Umbilical cord (tissue), 1 donor: ENCODE measurements at regions not wholly inside any gene's neighbourhood (a gene's known extent, or its start where the extent isn't known, plus 50 kb on each side); places are given as distances from the start of the nearest gene placed in this dataset.
"Not testable (repeated sequence)": the region's sequence is repeated elsewhere in the genome, so short reads cannot be mapped to it uniquely, and the experiment has no call there.

Experiments used
- DNase-seq: peaks from one replicate; pipeline ENCODE4 v3.0.0-alpha.2; 2015; ENCODE audit warnings: low spot score

DNA sequence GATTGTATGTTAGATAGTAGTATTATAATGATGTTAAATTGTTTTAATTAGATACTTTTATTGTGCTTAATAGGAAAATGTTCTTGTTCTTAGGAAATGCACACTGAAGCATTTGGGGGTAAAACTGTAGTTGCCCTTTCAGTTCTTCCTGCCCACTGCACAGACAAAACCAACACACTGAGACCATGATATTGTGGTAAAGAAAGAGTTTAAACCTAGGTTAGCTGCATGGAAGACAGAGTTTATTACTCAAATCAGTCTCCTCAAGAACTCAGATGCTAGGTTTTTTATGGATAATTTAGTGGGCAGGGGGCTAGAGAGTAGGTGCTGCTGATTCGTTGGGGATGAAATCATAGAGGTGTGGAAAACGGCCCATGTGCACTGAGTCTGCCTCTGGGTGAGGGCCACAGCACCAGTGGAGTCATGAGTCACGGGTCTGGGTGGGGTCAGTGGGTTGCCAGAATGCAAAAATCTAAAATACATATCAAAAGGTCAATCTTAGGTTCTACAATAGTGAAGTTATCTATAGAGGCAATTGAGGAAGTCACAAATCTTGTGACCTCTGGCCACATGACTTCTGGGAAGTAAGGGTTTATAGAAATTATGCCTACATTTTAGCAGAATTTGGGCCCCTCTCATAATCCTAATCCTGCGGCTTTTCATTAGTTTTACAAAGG, 124.8 kb upstream of the FOXN2 start:
- DNase-seq, result no peak

DNA sequence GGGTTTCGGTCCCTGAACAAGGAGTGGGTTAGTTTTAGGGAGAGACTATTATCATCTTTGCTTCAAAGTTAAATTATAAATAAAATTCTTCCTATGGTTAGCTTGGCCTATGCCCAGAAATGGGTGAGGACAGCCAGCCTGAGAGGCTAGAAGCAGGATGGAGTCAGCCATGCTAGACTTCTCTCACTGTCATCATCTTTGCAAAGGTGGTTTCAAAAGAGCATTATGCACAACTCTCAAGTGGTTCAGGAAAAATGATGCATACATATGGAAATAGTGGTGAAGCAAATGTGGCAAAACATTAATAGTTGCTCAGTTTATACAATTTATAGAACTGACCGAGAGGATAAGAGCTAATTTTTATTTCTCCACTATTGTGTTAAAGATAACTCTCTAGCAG, 124.3 kb upstream of the FOXN2 start:
- no peak for DNase-seq

DNA sequence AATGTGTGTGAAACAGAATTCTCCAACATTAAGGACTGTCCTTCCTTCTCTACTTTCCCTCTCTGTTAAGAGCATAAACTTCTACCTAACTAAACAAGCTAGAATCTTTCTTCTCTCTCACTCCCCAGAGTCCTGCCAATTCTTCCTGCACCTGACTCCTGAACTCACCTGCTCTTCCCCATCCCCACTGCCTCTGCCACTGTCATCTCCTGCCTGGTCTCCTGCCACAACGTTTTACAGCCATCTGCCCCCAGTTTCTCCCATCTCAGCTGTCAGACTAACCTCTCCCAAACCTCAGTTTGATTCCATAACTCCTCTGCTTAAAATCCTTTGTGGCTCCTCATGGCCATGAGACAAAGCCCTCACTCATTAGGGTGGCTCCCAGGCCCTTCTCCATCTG, 119.8 kb upstream of the FOXN2 start:
- DNase-seq, result no peak

DNA sequence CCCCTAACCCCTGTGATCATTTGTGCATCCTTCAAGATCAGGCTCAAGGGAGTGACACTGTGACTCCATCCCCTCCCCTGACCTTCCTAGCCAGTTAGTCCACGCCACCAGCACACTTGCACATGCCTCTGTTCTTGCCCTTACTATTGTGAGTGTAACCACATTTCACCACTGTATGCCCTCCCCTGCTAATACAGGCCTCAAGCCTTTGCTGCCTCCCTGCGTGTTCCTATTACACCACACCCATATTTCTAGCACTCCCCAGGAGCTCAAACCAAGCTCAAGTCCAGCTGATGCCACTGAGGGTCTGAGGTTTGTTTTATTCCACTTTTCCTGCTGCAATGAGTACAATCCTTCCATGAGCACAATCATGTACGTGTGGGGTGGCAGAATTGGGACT, 119.3 kb upstream of the FOXN2 start:
- no peak for DNase-seq

DNA sequence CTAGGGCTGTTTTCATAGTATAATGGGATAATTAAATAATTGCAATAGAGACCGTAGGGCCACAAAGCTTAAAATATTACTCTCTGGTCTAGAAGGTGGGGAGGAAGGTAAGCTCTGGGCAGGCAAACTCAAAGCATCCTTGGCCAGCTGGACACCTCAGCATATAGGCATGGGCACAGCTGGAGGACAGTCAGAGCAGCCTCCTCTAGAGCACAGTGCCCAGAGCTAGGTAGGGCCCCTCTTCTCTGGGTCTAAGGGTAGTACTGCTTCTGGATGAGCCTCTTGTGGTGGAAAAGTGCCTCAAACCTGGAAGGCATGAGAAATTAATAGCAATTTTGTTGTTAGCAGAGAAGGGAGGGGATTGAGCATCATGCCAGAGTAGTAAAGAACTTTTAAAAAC, 116.9 kb upstream of the FOXN2 start:
- DNase-seq, result no peak

DNA sequence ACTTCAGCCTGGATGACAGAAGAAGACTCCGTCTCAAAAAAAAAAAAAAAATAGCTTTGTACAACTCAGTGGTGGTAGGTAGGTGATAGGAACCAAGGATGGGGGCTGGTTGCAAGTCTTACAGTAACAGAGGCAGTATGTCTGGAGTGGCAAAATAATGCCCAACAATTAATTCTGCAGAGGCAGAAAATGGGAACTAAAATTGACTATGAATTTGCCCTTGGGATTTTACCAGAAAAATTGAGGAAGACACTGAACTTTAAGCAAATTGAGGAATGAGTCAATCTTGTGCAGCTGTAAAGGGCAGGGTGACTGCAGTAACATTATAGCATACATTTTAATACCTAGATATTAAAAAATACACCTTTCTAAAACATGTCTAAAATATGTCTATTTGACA, 116.1 kb upstream of the FOXN2 start:
- DNase-seq, result no peak

DNA sequence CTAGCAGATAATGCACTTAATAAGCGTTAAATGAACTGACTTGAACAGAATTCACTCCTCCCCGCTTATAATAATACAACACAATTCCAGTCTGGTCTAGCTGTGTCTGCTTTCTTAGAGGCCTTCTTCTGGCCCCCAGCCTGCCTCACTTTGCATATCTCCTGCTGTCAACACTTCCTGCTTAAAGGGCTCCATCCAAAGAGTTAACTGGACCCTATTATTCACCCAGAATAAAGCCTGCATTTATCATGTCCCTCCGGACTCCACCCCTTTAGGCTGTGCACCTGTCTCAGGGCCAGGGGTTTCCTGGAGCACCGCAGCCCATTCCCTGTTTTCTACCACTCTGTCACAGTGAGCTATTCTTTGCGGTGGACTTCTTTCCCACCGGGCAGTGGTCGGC, 115.4 kb upstream of the FOXN2 start:
- DNase-seq, result no peak

DNA sequence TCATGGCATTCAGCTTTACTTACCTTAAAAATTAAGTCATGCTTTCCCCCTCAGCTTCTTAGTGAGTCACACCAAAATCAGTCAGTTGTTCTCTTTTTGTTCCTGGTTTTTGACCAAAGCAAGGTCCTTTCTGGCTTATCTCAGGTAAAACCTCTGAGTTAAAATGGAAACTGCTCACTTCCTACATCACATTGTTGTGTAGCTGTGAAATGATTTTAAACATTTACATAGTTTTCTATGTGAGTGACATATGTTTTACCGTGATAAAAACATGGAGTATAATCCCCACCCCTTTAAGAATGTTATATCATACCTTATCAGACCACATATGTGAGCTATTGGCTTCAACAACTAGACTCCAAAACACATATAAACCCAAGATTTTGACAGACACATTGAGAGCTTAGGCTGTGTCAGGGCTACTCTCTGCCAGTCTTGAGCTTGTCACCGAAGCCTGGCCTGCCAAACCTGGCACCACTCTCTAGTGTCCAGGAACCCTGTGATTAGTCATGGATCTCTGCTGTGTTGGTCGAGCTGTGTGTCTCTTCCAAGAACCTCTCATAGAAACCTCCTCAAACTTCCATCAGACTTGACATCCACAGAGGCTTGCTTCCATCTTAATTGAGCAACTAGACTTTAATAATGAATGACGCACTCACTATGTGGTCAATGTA, 113.7 kb upstream of the FOXN2 start:
- no peak for DNase-seq

DNA sequence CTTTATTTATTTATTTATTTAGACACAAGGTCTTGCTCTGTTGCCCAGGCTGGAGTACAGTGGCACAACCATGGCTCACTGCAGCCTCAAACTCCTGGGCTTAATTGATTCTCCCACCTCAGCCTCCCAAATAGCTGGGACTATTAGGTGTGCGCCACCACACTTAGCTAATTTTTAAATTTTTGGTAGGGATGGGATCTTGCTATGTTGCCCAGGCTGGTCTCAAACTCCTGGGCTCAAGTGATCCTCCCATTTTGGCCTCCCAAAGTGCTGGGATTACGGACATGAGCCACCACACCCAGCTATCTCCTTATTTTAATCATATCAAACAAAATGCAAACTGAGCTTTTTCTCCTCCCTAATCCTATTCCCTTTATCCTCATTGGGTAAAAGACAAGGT, 113.0 kb upstream of the FOXN2 start:
- not testable (repeated sequence) for DNase-seq

DNA sequence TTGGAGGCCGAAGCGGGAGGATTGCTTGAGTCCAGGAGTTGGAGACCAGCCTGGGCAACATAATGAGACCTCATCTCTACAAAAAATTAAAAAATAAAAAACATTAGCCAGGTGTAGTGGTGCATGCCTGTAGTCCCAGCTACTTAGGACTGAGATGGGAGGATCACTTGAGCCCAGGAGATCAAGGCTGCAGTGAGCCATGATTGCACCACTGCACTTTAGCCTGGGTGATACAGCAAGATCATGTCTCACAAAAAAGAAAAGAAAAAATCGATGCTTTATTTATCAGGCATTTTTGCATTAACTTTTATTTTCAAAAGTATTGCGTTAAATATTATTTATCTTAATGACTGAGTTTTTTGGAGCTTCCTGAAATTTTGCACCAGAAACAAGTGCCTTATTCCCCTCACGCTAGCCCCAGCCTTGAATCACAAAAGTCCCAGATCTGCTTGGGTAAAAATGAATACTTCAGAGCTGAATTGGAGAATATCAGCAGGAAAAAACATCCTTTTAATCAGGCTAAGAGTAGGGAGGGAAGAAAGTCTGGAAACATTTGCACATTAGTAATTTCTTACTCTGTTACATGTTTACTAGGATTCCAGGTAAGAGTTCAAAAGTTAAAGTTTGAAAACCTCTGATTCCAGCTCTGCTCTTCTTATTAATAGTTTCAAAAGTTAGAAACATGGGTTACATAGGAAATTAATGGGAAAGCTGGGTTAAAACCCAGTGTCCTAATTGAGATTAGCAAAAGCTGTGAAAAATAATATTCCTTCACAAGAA, 111.4 kb upstream of the FOXN2 start:
- no peak for DNase-seq

DNA sequence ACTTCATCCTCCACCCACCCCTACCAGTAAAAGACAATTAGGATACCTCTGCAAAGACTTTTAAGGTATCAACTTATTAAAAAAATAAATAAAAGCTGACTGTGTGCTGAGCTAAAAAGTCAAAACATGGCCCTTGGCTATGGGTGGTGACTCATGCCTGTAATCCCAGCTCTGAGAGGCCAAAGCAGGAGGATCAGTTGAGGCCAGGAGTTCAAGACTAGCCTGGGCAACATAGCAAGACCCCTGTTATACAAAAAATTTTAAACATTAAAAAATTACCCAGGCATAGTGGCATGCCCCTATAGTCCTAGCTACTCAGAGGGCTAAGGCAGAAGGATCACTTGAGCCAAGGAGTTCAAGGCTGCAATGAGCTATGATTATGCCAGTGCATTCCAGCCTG, 110.8 kb upstream of the FOXN2 start:
- DNase-seq, result no peak

DNA sequence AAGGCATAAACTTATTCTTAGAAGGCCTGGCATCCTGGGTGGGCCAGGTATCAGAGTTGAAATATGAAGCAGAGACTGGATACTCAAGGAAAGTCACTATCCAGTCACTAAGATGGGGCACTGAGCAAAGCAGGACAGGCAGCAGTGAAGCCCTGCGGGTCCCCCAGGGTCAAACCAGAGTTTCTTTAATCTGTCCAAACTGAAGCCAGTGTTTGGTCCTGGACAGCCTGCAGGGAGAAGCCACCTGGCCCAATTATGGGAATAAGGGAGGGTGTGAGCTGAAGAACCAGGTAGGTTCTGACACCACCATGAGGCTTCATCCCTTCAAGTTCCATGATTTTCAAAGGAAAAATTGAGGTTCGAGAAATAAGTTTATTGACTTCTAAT, 109.7 kb upstream of the FOXN2 start:
- DNase-seq, result no peak

DNA sequence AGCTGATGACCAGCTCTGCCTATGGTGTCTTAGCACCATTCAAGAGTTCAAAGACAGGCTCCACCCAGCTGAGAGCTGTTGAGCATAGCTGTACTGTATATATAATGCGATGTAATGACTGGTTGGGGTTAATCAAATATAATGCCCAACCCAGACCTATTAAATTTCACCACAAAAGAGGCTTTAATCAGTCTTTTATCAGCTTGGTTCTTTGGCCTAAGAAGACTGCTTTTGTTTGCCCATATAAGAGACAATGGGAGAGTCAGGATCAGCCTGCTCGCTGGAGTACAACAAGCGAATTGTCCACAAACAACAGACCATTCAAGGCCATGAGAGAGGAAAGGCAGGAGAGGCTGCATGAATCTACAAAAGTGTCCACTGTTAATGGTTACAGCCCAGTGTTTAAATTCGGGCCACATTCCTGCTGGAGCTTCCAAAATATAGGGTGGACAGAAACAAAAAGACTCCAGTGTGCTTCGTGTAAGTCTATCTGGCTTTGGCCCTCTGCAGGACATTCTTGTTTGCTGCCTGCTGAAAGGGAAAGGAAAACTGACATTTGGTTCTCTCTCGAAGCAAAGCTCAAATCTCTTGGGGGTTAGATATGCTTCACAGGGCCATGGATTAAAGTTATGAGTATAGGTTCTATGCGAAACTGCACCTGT, 109.2 kb upstream of the FOXN2 start:
- no peak for DNase-seq

DNA sequence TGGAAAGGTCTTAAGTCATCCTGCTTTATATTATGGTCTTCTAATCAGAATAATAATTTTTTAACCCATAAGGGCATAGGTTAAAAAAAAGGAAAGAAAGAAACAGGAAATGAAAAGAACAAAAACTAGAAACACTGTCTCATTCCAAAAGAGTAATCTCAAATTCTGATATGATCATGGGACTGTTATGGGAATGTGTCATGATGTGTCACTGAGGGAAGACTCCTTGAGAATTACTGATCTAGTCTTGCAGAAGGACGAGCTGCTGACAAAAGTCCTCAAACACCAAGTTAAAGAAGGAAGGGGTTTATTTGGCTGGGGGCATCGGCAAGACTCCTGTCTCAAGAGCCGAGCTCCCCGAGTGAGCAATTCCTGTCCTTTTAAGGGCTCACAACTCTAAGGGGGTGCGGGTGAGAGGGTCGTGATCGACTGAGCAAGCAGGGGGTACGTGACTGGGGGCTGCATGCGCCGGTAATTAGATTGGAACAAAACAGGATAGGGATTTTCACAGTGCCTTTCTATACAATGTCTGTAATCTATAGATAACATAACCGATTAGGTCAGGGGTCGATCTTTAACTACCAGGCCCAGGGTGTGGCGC, 108.3 kb upstream of the FOXN2 start:
- DNase-seq, result not testable (repeated sequence)

DNA sequence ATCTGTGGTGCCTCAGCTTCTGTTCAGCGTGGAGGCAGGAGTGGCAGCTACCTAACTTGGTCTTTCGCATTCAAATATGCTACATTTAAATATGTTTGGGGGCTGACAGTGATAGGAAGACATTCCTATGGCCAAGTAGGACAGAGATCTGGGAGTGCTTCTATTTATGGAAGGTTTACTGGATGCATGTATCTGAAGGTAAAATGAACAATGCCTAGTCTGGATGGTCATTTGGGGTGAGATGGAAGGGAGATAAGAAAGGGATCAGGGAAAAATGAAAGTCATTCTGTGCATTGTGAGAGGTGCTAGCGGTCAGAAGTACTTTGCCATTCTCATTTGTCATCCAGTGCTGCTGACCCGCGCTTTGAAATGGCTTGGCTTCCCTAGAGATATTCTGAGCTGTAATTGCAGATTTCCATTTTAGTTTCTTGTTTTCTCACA, 107.3 kb upstream of the FOXN2 start:
- DNase-seq, result no peak

DNA sequence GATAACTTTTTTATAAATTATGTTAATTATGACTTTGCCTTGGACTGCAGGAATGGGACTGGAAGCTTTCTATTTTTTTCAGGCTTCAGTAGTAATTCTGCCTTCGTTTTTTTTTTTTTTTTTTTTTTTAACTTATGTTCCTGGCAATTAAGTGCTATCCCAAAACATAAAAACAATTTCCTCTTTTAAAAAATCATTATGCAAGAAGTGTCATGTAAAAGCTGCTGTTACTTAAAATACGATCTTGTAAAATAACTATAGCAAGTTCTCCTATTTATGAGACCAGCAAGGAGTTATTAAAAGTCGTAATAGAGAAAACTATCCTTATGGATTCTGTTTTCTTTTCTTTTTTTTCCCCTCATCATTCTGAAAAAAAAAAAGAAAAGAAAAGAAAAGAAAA, 106.6 kb upstream of the FOXN2 start:
- DNase-seq, result no peak

DNA sequence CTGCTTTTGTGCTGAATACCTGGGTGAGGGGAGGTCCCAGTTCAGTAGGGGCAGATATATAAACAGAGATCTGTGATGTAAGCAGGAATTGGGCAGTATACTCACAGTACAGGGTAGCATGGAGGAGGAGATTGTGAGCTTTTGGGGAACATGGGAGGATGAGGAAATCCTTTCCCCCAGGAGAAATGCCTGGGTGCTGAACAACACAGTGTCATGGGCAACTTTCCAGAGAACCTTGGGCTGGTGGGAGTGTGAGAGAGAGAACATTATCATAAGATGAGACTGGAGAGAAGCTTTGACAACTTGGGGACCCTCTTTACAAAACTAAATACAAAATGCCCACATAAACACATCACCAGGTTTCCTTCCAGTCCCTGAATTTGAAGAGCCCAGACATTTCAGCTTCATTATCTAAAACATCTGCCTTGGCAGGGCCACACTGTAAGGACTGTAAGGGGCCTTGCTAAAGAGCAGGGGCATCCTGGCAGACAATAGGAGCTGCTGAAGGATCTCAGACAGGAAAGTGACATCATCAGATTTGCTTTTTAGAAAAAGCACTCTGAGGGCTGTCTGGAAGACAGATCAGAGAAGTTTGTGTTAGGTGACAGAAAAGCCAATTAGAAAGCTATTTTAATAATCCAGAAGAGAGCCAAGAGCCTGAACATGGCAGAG, 105.1 kb upstream of the FOXN2 start:
- DNase-seq, result no peak

DNA sequence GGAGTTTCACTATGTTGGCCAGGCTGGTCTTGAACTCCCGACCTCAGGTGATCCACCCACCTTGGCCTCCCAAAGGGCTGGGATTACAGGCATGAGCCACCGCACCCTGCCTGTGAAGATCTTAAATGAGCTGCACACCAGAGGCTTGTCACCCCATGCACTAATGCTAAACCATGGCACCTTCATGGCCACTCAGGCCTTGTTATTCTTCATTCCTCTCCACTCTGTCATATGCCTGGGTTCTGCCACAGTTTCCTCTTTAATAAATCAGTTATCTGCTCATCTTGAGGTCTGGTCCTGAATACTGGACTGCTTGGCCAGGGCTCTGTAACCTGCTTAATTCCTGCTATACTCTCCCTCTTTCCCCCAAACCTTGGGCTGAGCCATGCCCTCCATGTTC, 104.3 kb upstream of the FOXN2 start:
- no peak for DNase-seq

DNA sequence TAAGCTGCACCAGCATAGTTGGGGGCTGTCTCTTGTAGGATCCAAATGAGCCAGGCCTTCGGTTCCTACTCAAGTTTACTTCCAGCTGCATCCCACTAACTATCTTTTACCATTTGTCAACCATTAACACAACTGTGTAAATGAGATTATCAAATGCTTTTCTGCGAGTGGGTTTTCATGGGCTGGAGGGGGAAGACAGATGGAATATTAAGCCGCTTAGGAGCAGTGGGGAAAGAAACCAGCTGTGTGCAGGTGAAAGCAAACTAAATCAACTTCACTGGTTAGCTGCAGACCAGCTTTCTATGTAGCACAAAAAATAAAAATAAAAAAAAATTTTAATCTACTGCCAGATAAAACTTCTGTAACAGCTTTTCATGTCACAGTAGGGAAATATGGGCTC, 100.8 kb upstream of the FOXN2 start:
- DNase-seq, result no peak

DNA sequence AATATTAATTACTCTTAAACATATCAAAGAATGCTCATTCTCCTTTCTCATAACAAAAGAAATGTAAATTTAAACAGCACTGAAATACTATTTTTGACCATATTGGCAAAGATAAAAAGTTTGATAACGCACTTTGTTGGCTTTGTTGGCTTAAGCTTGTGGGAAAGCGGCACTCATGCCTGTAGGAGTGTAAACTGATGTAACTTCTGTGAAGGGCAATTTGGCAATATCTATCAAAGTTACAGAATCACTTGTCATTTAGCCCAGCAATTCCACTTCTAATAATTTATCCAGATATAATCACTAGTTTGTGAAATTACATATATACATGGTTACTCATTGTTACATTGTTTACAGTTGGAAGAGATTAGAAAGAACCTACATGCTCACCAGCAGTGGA, 96.3 kb upstream of the FOXN2 start:
- DNase-seq, result no peak

DNA sequence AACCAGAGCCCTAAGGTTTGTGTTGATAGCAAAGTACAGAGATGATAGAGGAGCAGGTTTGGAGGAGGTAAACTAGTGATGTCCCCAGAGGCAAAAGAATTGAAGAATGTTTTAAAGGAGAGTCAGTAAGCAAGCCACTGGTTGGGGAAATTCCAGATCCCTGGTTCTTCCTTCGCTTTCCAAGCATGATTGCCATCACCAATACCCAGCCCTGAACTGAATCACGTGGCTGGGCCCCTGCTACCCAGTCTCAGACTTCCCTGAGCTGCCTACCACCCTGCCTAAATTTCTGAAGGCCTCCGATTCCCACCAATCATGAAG, 95.3 kb upstream of the FOXN2 start:
- no peak for DNase-seq
